Left lobe of liver (tissue), 2 donors: ENCODE measurements at regions not wholly inside any gene's neighbourhood (a gene's known extent, or its start where the extent isn't known, plus 50 kb on each side); places are given as distances from the start of the nearest gene placed in this dataset.

Experiments
- ATAC-seq: fragments of 200-7000 bp; cut with Tn5 transposase; one replicate; pipeline ENCODE4 v1.9.1; 2020; ENCODE audit warnings: mild to moderate bottlenecking, moderate library complexity
- DNase-seq: peaks from one replicate; pipeline ENCODE4 v3.0.0-alpha.2; 2020; ENCODE audit warnings: low spot score
- donor health status: DM: no; HTN: no; CAD: no; lungs with moderate emphysema.
- donor health status: DM: no; HTN: yes; CAD: no.

DNA sequence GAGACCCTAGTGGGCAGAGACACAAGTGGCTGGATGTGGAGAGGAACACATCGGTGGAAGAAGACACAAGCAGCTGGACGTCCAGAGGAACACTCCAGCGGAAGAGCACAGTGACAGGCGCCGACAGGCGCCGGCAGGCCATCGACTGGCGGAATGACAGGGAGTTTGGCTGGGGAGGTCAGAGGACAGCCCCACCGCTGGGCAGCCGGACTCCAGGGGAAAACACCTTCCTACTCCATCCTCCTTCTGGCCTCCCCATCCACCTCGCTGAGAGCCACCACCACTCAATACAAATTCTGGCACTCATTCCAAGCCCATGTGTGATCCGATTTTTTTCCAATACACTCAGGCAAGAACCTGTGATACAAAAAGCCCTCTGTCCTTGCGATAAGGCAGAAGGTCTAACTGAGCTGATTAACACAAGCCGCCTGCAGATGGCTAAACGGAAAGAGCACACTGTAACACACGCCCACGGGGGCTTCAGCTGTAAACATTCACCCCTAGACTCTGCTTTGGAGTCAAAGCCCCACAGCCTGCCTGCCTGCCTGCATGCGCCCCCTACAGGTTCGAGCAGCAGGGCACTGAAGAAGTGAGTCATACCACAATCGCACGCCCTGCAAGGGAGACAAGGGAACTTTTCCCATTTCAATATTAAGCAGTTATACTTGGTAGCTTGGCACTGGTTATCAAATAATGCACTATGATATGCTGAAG, 50.2 kb upstream of the LRP1B start:
- ATAC-seq (peak; percentile 47), DNase-seq (no peak)
